ENCODE measurements at regions not wholly inside any gene's neighbourhood (a gene's known extent, or its start where the extent isn't known, plus 50 kb on each side); places are given as distances from the start of the nearest gene placed in this dataset.

GRCh38 chr14:34322940-34323418 is 139.1 kb downstream of the SPTSSA start:
- TF ChIP-seq CTCF (IDR thresholded peaks at IDR 0.05): peak; percentile 54 to 80 (median 72)
- TF ChIP-seq POLR2A (IDR thresholded peaks at IDR 0.05): no peak

Data from heart left ventricle (tissue), 13 donors.